WTC11 (cell line): ENCODE measurements at regions not wholly inside any gene's neighbourhood (a gene's known extent, or its start where the extent isn't known, plus 50 kb on each side); places are given as distances from the start of the nearest gene placed in this dataset.

Experiments used
- ATAC-seq: fragments of 200-7000 bp; cut with Tn5 transposase; 2 replicates; pipeline ENCODE4 v1.10.0; 2021; ENCODE audit warnings: mild to moderate bottlenecking, moderate library complexity
- CTCF ChIA-PET: fragments of 300-600 bp; sonication (Branson Sonifier 250); formaldehyde crosslinking; loops from one replicate; lab custom pipeline; 2021; ENCODE audit warnings: antibody characterized with exemption; lab: Charles Lee
- POLR2A ChIA-PET: fragments of 350-600 bp; sonication (Branson Sonifier 250); formaldehyde crosslinking; loops from one replicate; lab custom pipeline; 2021; ENCODE audit warnings: antibody characterized with exemption; lab: Charles Lee
- DNase-seq: peaks from one replicate; pipeline ENCODE4 v3.0.0; 2021; ENCODE audit warnings: low spot score
- H3K27ac Mint-ChIP-seq: 2 replicates; pipeline ENCODE4 v1.8.0; 2021; ENCODE audit warnings: mixed read lengths
- H3K27me3 Mint-ChIP-seq: 2 replicates; pipeline ENCODE4 v1.8.0; 2021; ENCODE audit warnings: low read depth, mild to moderate bottlenecking, moderate library complexity, mixed read lengths
- H3K36me3 Mint-ChIP-seq: 2 replicates; pipeline ENCODE4 v1.8.0; 2021; ENCODE audit warnings: mixed read lengths
- H3K4me1 Mint-ChIP-seq: 2 replicates; pipeline ENCODE4 v1.8.0; 2022; ENCODE audit warnings: mixed read lengths
- H3K4me3 Mint-ChIP-seq: 2 replicates; pipeline ENCODE4 v1.8.0; 2021; ENCODE audit warnings: mild to moderate bottlenecking, moderate library complexity, mixed read lengths
- H3K9me3 Mint-ChIP-seq: 2 replicates; pipeline ENCODE4 v1.8.0; 2021; ENCODE audit warnings: mixed read lengths
- AFF4 ChIP-seq: sonication (generic); formaldehyde crosslinking; IDR thresholded peaks from 2 replicates; pipeline ENCODE4 v1.8.1; 2023; ENCODE audit warnings: mild to moderate bottlenecking, missing genetic modification reagents, borderline replicate concordance
- CTCF ChIP-seq: fragments of 200-600 bp; IDR thresholded peaks from 2 replicates; pipeline ENCODE4 v1.8.0; 2022; ENCODE audit warnings: antibody characterized with exemption
- E2F1 ChIP-seq: sonication (generic); formaldehyde crosslinking; IDR thresholded peaks from 2 replicates; pipeline ENCODE4 v1.8.0; 2022; ENCODE audit warnings: mild to moderate bottlenecking, missing genetic modification reagents
- ELF4 ChIP-seq: sonication (generic); formaldehyde crosslinking; IDR thresholded peaks from 2 replicates; pipeline ENCODE4 v1.8.1; 2022; ENCODE audit warnings: low read depth, mild to moderate bottlenecking, moderate library complexity, missing genetic modification reagents
- EMX1 ChIP-seq: fragments of 250-450 bp; sonication (Bioruptor Pico); IDR thresholded peaks from 2 replicates; pipeline ENCODE4 v1.8.0; 2021; ENCODE audit warnings: mild to moderate bottlenecking
- FOXP1 ChIP-seq: sonication (generic); formaldehyde crosslinking; IDR thresholded peaks from 2 replicates; pipeline ENCODE4 v1.8.0; 2022; ENCODE audit warnings: missing genetic modification reagents, mild to moderate bottlenecking, moderate library complexity, borderline replicate concordance
- GABPB1 ChIP-seq: sonication (generic); formaldehyde crosslinking; IDR thresholded peaks from 2 replicates; pipeline ENCODE4 v1.8.1; 2023; ENCODE audit warnings: mild to moderate bottlenecking, missing genetic modification reagents
- GTF2I ChIP-seq: fragments of 250-450 bp; sonication (Bioruptor Pico); conservative IDR thresholded peaks from 2 replicates; pipeline ENCODE4 v1.4.0; 2021; ENCODE audit warnings: mild to moderate bottlenecking
- JAZF1 ChIP-seq: fragments of 250-450 bp; sonication (Bioruptor Pico); IDR thresholded peaks from 2 replicates; pipeline ENCODE4 v1.9.0; 2021; ENCODE audit warnings: moderate library complexity, mild to moderate bottlenecking, inconsistent platforms
- JUN ChIP-seq: sonication (generic); formaldehyde crosslinking; IDR thresholded peaks from 2 replicates; pipeline ENCODE4 v1.8.0; 2023; ENCODE audit warnings: mild to moderate bottlenecking, missing genetic modification reagents
- MLX ChIP-seq: sonication (generic); formaldehyde crosslinking; IDR thresholded peaks from 2 replicates; pipeline ENCODE4 v1.8.1; 2023; ENCODE audit warnings: mild to moderate bottlenecking, missing genetic modification reagents, moderate library complexity
- MYBL2 ChIP-seq: sonication (generic); formaldehyde crosslinking; IDR thresholded peaks from 2 replicates; pipeline ENCODE4 v1.8.1; 2023; ENCODE audit warnings: mild to moderate bottlenecking, moderate library complexity, missing genetic modification reagents
- SMAD4 ChIP-seq: sonication (generic); formaldehyde crosslinking; IDR thresholded peaks from 2 replicates; pipeline ENCODE4 v1.8.0; 2022; ENCODE audit warnings: mild to moderate bottlenecking, missing genetic modification reagents
- STAT6 ChIP-seq: sonication (generic); formaldehyde crosslinking; conservative IDR thresholded peaks from 2 replicates; pipeline ENCODE4 v1.8.1; 2023; ENCODE audit warnings: mild to moderate bottlenecking, low read depth, missing genetic modification reagents, moderate library complexity
- ZNF121 ChIP-seq: sonication (generic); formaldehyde crosslinking; IDR thresholded peaks from 2 replicates; pipeline ENCODE4 v1.8.0; 2023; ENCODE audit warnings: missing genetic modification reagents
- ZNF396 ChIP-seq: fragments of 250-450 bp; sonication (Bioruptor Pico); IDR thresholded peaks from 2 replicates; pipeline ENCODE4 v1.8.0; 2021; ENCODE audit warnings: mild to moderate bottlenecking, moderate library complexity, borderline replicate concordance
- ZNF416 ChIP-seq: fragments of 250-450 bp; sonication (Bioruptor Pico); IDR thresholded peaks from 2 replicates; pipeline ENCODE4 v1.9.0; 2021; ENCODE audit warnings: mild to moderate bottlenecking, inconsistent platforms
- ZNF423 ChIP-seq: fragments of 250-450 bp; sonication (Bioruptor Pico); IDR thresholded peaks from 2 replicates; pipeline ENCODE4 v2.1.2; 2022; ENCODE audit warnings: mild to moderate bottlenecking, moderate library complexity

- TF ChIP-seq CTCF (no peak), ZNF416 (CRISPR knock-in tag) (no peak)
Measured at GRCh38 chr3:6168256-6168655, 692.7 kb upstream of the GRM7 start (continued).

GRCh38 chr3:6172871-6173642 is 687.9 kb upstream of the GRM7 start:
- POLR2A ChIA-PET: interaction anchor here (0.7 kb wide), 1 partner anchor 311 kb away, joined by 4 read pairs; no protein-coding TSS in a partner anchor
- Mint-ChIP-seq H3K27ac (no peak overlapping the region), H3K9me3 (peaks cover 55% of the 10 kb centered on the region), H3K4me3 (no peak overlapping the region), H3K27me3 (no peaks in the 10 kb centered on the region), H3K4me1 (no peaks in the 10 kb centered on the region), H3K36me3 (peaks cover 20% of the 10 kb centered on the region)
- TF ChIP-seq AFF4 (CRISPR knock-in tag): no peak
- no peak for TF ChIP-seq JUN (CRISPR knock-in tag)
- no peak for TF ChIP-seq GTF2I
- no peak for TF ChIP-seq MLX (CRISPR knock-in tag)
- TF ChIP-seq ZNF416 (CRISPR knock-in tag): no peak
- TF ChIP-seq E2F1: no peak
- TF ChIP-seq JAZF1: no peak
- TF ChIP-seq ELF4 (CRISPR knock-in tag): no peak
- DNase-seq: no peak
- ATAC-seq: no peak
- CTCF ChIA-PET: interaction anchor here (0.6 kb wide), 1 partner anchor 53 kb away, joined by 3 read pairs; no protein-coding TSS in a partner anchor

- no peak overlapping the region for H3K4me3 Mint-ChIP-seq
- H3K27ac Mint-ChIP-seq: no peak overlapping the region
- H3K36me3 Mint-ChIP-seq: peaks cover 25% of the 10 kb centered on the region
- H3K27me3 Mint-ChIP-seq: no peaks in the 10 kb centered on the region
- TF ChIP-seq EMX1 (CRISPR knock-in tag) (no peak), MYBL2 (CRISPR knock-in tag) (no peak), ZNF423 (CRISPR knock-in tag) (no peak), ZNF121 (CRISPR knock-in tag) (no peak), GABPB1 (CRISPR knock-in tag) (no peak), STAT6 (CRISPR knock-in tag) (no peak), SMAD4 (no peak), ZNF396 (CRISPR knock-in tag) (no peak), FOXP1 (CRISPR knock-in tag) (no peak)
- TF ChIP-seq, all 79 proteins: peak for 0
- Mint-ChIP-seq H3K4me1 (peaks cover 18% of the 10 kb centered on the region), H3K9me3 (peaks cover 59% of the 10 kb centered on the region)
- ChIA-PET CTCF (no interaction called here), POLR2A (no interaction called here)
- DNase-seq (no peak), ATAC-seq (no peak)
Measured at GRCh38 chr3:6177417-6177816, 683.5 kb upstream of the GRM7 start.
